HG03439 (cell line): ENCODE measurements at regions not wholly inside any gene's neighbourhood (a gene's known extent, or its start where the extent isn't known, plus 50 kb on each side); places are given as distances from the start of the nearest gene placed in this dataset.

Source experiments
- ATAC-seq: cut with Tn5 transposase; IDR thresholded peaks from one replicate; pipeline ENCODE4 v1.9.1; 2021; ENCODE audit warnings: mild to moderate bottlenecking, moderate library complexity; ENCODE audit not compliant: unreplicated experiment

DNA sequence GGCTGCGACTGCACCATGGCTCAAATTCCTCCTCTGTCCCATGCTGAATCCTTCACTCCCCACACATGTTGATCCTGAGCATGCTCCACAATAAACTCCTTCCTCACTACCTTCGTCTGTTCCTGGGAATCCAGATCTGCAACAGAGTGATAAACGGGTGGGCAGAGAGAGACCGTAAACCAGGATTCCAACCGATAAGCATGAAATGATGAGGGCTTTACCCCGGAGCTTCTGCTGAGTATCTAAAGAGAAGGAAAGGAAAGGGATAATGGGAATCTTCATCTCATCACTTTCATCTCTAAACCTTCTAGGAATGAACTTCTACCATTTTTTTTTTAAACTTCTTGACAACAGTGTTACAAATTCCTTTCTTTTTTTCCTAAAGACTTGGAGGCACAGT, 329.3 kb upstream of the TNP1 start:
- no peak for ATAC-seq

DNA sequence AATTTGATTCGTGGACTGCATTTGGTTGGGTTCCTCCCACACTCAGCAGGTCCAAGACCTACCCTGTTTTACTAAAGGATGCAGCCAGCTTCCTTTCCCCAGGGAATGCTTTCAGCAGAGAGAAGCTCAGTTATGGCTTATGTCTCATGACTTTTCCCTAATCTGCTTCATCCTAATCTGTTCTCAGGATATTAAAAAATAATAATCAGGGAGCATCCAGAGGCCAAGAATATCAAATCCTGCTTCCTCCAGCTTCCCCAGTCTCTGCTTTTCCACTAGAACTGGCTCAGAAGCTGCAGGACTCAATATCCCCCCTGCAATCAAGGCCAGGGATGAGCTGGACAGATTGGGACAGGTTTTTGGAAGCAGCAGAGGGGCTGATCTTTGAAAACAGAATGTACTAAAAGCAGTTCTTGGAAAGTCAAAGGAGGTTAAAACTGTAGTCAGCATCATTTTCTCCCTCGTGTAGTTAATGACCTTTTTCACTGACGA, 326.9 kb upstream of the TNP1 start:
- no peak for ATAC-seq

GRCh38 chr2:217186152-217186551, 326.3 kb upstream of the TNP1 start:
- no peak for ATAC-seq

- no peak for ATAC-seq
Observed at GRCh38 chr2:217185265-217185995, 325.6 kb upstream of the TNP1 start.

DNA sequence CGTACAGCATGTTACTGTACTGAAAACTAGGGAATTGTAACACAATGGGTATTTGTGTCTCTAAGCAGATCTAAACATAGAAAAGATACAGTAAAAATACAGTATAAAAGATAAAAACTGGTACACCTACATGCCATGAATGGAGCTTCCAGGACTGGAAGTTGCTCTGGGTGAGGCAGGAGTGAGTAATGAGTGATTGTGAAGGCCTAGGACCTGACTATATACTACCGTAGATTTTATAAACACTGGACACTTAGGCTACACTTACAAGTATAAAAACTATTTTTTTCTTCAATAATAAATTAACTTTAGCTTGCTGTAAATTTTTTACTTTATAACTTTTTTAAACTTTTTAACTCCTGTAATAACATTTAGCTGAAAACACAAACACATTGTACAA, 324.4 kb upstream of the TNP1 start:
- ATAC-seq = no peak

DNA sequence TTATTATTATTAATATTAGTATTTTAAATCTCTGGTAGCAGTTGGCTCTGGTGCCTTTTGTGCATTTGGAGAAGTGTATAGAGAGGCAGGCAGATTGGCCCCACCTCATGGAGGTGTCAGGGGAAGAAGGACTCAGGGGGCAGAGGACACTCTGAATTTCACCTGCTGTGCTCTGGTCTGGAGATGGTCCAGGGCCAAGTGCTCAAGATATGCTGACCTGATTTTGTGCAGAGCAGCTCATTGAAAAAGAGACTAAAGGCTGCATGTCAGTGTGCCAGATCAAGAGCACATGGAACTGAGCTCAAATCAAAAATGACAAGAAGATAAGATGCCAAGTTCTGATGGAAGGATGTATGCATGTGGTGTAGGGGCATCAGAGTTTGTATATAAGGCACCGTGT, 323.6 kb upstream of the TNP1 start:
- ATAC-seq = no peak

GRCh38 chr2:217182926-217183325, 323.1 kb upstream of the TNP1 start:
- ATAC-seq = no peak

DNA sequence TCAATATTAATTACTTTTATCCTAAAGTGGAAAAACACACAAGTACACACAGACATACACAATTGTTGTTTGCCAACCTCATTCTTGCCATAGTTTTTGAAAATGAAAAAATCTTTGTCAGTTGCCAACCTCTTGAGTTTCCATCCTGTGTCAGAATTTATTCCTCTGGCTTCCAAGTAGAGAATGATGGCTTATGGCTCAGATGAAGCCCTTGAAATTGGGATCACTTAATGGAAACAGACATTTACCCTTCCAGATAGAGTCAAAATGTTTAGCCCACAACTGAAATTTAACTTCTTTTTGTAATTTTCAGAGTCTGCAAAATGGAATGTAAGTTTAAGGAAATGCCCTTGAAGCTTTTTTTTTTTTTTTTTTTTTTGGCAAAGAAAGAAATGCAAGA, 321.6 kb upstream of the TNP1 start:
- no peak for ATAC-seq

DNA sequence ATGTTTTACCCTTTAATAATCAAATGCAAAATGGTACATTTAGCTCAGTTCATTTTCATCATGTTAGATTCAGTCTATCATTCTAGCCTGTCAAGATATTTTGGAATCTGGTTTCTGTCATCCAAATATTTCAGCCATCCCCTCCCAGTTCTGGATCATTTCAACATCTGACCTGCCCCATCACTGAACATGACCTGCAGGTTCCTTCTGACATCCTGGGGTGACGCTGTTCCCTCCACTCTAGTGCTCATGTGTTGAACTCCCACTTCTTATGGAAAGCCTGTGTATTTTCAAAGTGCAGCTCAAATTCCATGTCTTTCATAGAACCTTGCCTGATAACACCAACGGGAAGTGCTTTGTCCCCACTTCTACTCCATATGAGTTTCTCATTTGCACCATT, 320.0 kb upstream of the TNP1 start:
- ATAC-seq = no peak

- no peak for ATAC-seq
Observed at GRCh38 chr2:217178341-217178740, 318.5 kb upstream of the TNP1 start.

- ATAC-seq = no peak
Observed at GRCh38 chr2:217177720-217178119, 317.9 kb upstream of the TNP1 start.

GRCh38 chr2:217171874-217172273, 312.0 kb upstream of the TNP1 start:
- no peak for ATAC-seq

DNA sequence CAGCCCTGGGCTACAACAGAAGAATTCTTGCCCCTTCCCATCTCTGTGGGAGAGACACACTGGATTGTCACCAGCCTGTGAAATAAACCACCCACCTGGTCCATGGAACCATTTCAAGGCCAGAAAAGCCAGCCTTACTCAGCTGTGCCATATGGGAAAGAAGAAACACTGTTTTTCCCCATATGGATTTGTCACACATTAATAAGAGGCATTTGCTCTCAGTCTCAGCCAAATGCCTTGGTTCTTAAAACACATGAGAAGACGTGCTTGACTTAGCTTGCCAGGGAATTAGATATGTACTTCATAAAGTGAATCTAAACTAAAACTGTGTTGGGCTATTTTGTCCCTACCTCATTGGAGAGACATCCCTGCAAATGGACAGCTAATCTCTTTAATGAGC, 308.6 kb upstream of the TNP1 start:
- no peak for ATAC-seq

GRCh38 chr2:217167531-217167930, 307.7 kb upstream of the TNP1 start:
- no peak for ATAC-seq

GRCh38 chr2:217166241-217166850, 306.5 kb upstream of the TNP1 start:
- ATAC-seq = no peak

DNA sequence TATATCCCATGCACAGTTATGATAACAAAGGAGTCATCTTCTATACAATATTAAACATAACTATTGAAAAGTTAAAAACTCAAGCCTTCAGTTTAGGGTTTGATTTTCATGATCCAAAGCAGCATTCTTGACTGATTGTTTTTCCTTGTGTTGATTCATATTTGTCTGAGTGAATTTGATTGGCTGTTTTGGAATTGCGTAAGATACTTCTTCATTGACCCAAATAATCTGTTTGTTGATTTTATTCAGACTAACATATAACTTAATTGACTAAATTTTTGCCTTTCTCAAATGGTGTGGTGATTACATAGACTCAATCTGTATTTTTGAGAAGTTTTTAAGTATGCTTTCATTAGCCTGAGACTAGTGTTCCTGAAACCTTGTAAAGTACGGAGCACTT, 305.7 kb upstream of the TNP1 start:
- no peak for ATAC-seq

- ATAC-seq = no peak
Observed at GRCh38 chr2:217163987-217164386, 304.1 kb upstream of the TNP1 start.

DNA sequence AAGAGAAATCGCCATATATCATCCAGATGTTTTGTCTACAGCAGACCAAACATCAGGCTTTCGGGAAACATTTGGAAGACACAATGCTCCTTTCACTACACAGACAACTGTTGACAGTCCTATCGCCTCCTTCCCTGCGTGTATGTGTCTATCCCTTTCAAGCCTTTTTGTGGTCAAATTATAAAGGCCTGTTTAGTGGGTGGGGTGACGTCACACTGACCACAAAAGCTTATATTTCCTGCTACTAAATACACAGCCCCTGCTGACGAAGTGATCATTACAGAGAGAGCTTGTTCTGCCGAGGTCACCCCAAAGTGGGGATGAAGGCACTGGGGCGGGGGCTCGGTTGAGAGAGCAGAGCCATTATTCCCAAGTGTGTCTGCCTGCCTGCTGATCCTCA, 302.7 kb upstream of the TNP1 start:
- no peak for ATAC-seq

DNA sequence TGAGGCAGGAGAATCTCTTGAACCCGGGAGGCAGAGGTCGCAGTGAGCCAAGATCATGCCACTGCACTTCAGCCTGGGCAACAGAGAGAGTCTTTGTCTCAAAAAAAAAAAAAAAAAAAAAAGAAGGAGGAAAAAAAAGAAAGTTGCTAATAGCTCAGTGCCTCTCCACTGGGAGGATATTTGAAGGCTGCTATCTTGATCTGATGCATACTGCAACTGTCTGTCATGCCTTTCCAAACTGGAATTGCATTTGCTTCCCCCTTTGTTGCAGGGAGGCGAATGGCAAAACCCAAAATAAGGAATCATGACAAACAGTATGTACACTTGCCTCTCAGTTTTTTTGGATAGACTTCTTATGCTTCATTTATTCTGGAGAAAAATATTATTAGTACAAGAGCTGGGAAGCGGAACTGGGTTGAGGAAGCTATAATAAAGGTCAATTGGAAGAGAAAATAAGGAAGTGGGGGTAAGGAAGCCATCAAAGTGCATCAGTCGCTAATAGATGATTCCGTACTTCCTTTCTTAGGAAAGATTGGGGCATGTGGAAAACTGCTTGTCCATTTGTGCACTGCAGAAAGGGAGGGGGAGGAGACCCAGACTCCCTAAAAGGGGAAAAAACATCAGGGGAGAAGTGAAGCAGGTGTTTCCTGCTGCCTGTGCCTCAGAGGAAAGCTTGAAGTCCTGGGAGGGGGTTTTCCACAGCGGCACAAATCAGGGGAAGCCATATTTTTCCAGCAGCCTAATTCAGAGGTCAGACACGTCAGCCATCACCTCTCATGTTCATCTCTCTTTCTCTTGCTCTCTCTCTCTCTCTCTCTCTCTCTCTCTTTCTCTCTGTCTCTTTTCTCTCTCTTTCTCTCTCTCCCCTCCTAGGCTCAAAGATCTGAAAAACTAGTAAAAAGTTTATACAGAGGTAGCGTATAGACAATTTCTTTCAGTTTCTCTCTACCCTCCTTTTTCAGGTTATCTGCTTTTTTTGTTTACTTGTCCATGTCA, 301.4 kb upstream of the TNP1 start:
- ATAC-seq = no peak

- ATAC-seq = no peak
Observed at GRCh38 chr2:217160103-217160743, 300.4 kb upstream of the TNP1 start.

DNA sequence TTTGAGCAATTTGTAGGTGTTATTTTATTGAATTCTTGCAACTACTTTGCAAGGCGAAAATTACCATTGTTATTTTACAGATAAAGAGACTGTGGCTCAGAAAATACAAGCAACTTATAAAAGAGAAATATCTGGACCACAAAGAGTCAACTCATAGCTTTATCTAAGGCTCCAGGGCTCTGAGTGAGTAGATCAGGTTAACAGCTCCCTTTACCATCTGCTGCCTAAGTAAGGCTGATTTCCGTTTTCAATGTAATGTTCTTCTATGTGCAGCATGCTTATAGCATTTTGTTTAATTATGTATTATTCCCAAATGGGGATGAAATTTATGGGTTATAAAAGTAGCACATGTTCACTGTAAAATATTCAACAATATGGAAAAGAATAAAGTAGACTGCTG, 299.1 kb upstream of the TNP1 start:
- ATAC-seq = no peak
